ENCODE measurements at regions not wholly inside any gene's neighbourhood (a gene's known extent, or its start where the extent isn't known, plus 50 kb on each side); places are given as distances from the start of the nearest gene placed in this dataset.

GRCh38 chr5:167804512-167805220 lies 486.8 kb upstream of the WWC1 start:
- DNase-seq (ENCODE audit: low read depth in 2 of 2): no peak

- no peak for DNase-seq (ENCODE audit: low read depth in 2 of 2)
Observed at GRCh38 chr5:167810573-167810972, 480.9 kb upstream of the WWC1 start.

- no peak for DNase-seq (ENCODE audit: low read depth in 2 of 2)
Observed at GRCh38 chr5:167812871-167813270, 478.6 kb upstream of the WWC1 start.

- no peak for DNase-seq (ENCODE audit: low read depth in 2 of 2)
Observed at GRCh38 chr5:167813389-167813788, 478.1 kb upstream of the WWC1 start.

- DNase-seq (ENCODE audit: low read depth in 2 of 2): no peak
Observed at GRCh38 chr5:167814040-167814439, 477.4 kb upstream of the WWC1 start.

- no peak for DNase-seq (ENCODE audit: low read depth in 2 of 2)
Observed at GRCh38 chr5:167814828-167815227, 476.6 kb upstream of the WWC1 start.

- no peak for DNase-seq (ENCODE audit: low read depth in 2 of 2)
Observed at GRCh38 chr5:167816354-167816753, 475.1 kb upstream of the WWC1 start.

GRCh38 chr5:167816864-167817263 lies 474.6 kb upstream of the WWC1 start:
- no peak for DNase-seq (ENCODE audit: low read depth in 2 of 2)

GRCh38 chr5:167819406-167819805 lies 472.0 kb upstream of the WWC1 start:
- DNase-seq (ENCODE audit: low read depth in 2 of 2): no peak

- DNase-seq (ENCODE audit: low read depth in 2 of 2): no peak
Observed at GRCh38 chr5:167820101-167820990, 471.1 kb upstream of the WWC1 start.

GRCh38 chr5:167821151-167821550 lies 470.3 kb upstream of the WWC1 start:
- DNase-seq (ENCODE audit: low read depth in 2 of 2): no peak

GRCh38 chr5:167821669-167822068 lies 469.8 kb upstream of the WWC1 start:
- DNase-seq (ENCODE audit: low read depth in 2 of 2): no peak

GRCh38 chr5:167822241-167822640 lies 469.2 kb upstream of the WWC1 start:
- DNase-seq (ENCODE audit: low read depth in 2 of 2): no peak

- DNase-seq (ENCODE audit: low read depth in 2 of 2): no peak
Observed at GRCh38 chr5:167823405-167823804, 468.0 kb upstream of the WWC1 start.

GRCh38 chr5:167827766-167828165 lies 463.7 kb upstream of the WWC1 start:
- DNase-seq (ENCODE audit: low read depth in 2 of 2): no peak

GRCh38 chr5:167831754-167832504 lies 459.5 kb upstream of the WWC1 start:
- no peak for DNase-seq (ENCODE audit: low read depth in 2 of 2)

GRCh38 chr5:167832609-167833008 lies 458.8 kb upstream of the WWC1 start:
- DNase-seq (ENCODE audit: low read depth in 2 of 2): no peak

- no peak for DNase-seq (ENCODE audit: low read depth in 2 of 2)
Observed at GRCh38 chr5:167833456-167833855, 458.0 kb upstream of the WWC1 start.

- DNase-seq (ENCODE audit: low read depth in 2 of 2): no peak
Observed at GRCh38 chr5:167835146-167835545, 456.3 kb upstream of the WWC1 start.

GRCh38 chr5:167837127-167837526 lies 454.3 kb upstream of the WWC1 start:
- DNase-seq (ENCODE audit: low read depth in 2 of 2): no peak

- no peak for DNase-seq (ENCODE audit: low read depth in 2 of 2)
Observed at GRCh38 chr5:167839065-167839464, 452.4 kb upstream of the WWC1 start.

- no peak for DNase-seq (ENCODE audit: low read depth in 2 of 2)
Observed at GRCh38 chr5:167840527-167841130, 450.8 kb upstream of the WWC1 start.

Data from stimulated activated CD4-positive, alpha-beta T cell treated with anti-CD3 and anti-CD28 coated beads, Interleukin-1b, Interleukin-23, amount 100 ng/mL, for 4 hours (primary cell).